H1 (cell line): ENCODE measurements at regions not wholly inside any gene's neighbourhood (a gene's known extent, or its start where the extent isn't known, plus 50 kb on each side); places are given as distances from the start of the nearest gene placed in this dataset.

Experiments
- CTCF ChIA-PET: fragments of 300-600 bp; sonication (Branson Sonifier 250); formaldehyde crosslinking; loops from one replicate; lab custom pipeline; 2021; ENCODE audit not compliant: partially characterized antibody; lab: Charles Lee
- POLR2A ChIA-PET: fragments of 300-600 bp; sonication (Branson Sonifier 250); formaldehyde crosslinking; loops from one replicate; lab custom pipeline; 2021; ENCODE audit warnings: inconsistent platforms; ENCODE audit not compliant: partially characterized antibody; lab: Charles Lee
- DNase-seq, 2 experiments: peaks; one replicate each; pipeline versions ENCODE4 v3.0.0 to v3.0.0-alpha.2; 2010 to 2022; ENCODE audit warnings: low spot score in 2 of 2, low read depth in 1 of 2, mixed read lengths in 1 of 2
- FAIRE-seq: peaks from 2 replicates; lab custom pipeline; 2011; peaks lifted over from hg19 to GRCh38; lab: Jason Lieb, UNC
- H2AFZ ChIP-seq: 2 replicates; pipeline ENCODE4 v1.8.1; 2012; ENCODE audit warnings: low read length, inconsistent platforms
- H2AK5ac ChIP-seq: 2 replicates; pipeline ENCODE4 v1.6.1; 2013; ENCODE audit warnings: low read depth, low read length
- H2BK120ac ChIP-seq: replicated peaks from 2 replicates; pipeline ENCODE3; 2013; ENCODE audit warnings: low read depth, low read length, inconsistent platforms
- H2BK12ac ChIP-seq: 2 replicates; pipeline ENCODE4 v1.6.1; 2013; ENCODE audit warnings: low read depth, low read length
- H2BK15ac ChIP-seq: 2 replicates; pipeline ENCODE4 v1.6.1; 2013; ENCODE audit warnings: low read length
- H2BK20ac ChIP-seq: 2 replicates; pipeline ENCODE4 v1.6.1; 2013; ENCODE audit warnings: low read length
- H2BK5ac ChIP-seq: 2 replicates; pipeline ENCODE4 v1.6.1; 2013; ENCODE audit warnings: low read depth, low read length
- H3K14ac ChIP-seq: 2 replicates; pipeline ENCODE4 v1.6.1; 2013; ENCODE audit warnings: inconsistent platforms; ENCODE audit not compliant: insufficient read length
- H3K18ac ChIP-seq: 2 replicates; pipeline ENCODE4 v1.6.1; 2013; ENCODE audit warnings: low read length; ENCODE audit errors: extremely low read depth
- H3K23ac ChIP-seq: 2 replicates; pipeline ENCODE4 v1.6.1; 2013; ENCODE audit warnings: inconsistent platforms; ENCODE audit not compliant: insufficient read length
- H3K23me2 ChIP-seq: 2 replicates; pipeline ENCODE4 v1.6.1; 2013; ENCODE audit warnings: low read depth, low read length
- H3K27ac ChIP-seq: 2 replicates; pipeline ENCODE4 v1.6.1; 2011; ENCODE audit warnings: low read depth, low read length, inconsistent platforms
- H3K27me3 ChIP-seq, 4 experiments: replicated peaks in 1 of 4; 1 replicate in 1 of 4; 2 replicates in 3 of 4; pipeline versions ENCODE4 v1.6.1 to v1.8.1; 2011 to 2013; ENCODE audit warnings: low read length in 3 of 4, mild to moderate bottlenecking in 3 of 4, inconsistent platforms in 2 of 4, mixed read lengths in 2 of 4, moderate library complexity in 1 of 4; ENCODE audit not compliant: control insufficient read depth in 3 of 4, insufficient read depth in 3 of 4; ENCODE audit errors: extremely low read depth in 1 of 4
- H3K36me3 ChIP-seq, 4 experiments: 2 replicates each; pipeline versions ENCODE4 v1.6.1 to v1.8.1; 2011 to 2013; ENCODE audit warnings: mild to moderate bottlenecking in 4 of 4, low read length in 3 of 4, moderate library complexity in 2 of 4, control low read depth in 1 of 4, inconsistent platforms in 1 of 4; ENCODE audit not compliant: insufficient read depth in 4 of 4, control insufficient read depth in 2 of 4
- H3K4ac ChIP-seq: replicated peaks from 2 replicates; pipeline ENCODE3; 2013; ENCODE audit warnings: low read length, low read depth, mixed read lengths, inconsistent platforms; ENCODE audit not compliant: insufficient read length
- H3K4me1 ChIP-seq, 4 experiments: replicated peaks in 1 of 4; 1 replicate in 1 of 4; 2 replicates in 3 of 4; pipeline versions ENCODE4 v1.6.1 to v1.8.1; 2011 to 2013; ENCODE audit warnings: low read length in 3 of 4, inconsistent platforms in 2 of 4, mixed read lengths in 1 of 4; ENCODE audit not compliant: insufficient read depth in 4 of 4, control insufficient read depth in 3 of 4
- H3K4me2 ChIP-seq, 2 experiments: 2 replicates each; pipeline versions ENCODE4 v1.6.1 to v1.8.1; 2011 to 2013; ENCODE audit warnings: low read depth in 2 of 2, low read length in 2 of 2, control low read depth in 1 of 2, inconsistent platforms in 1 of 2, mild to moderate bottlenecking in 1 of 2; ENCODE audit not compliant: insufficient read depth in 1 of 2
- H3K4me3 ChIP-seq, 4 experiments: fragments of 200-600, 300-600 bp in 1 of 4; sonication (generic), shearing (Covaris generic), sonication (Bioruptor Twin) in 1 of 4; 2 replicates each; pipeline versions ENCODE4 v1.5.1 to v1.8.1; 2011 to 2016; ENCODE audit warnings: low read length in 4 of 4, low read depth in 3 of 4, control low read depth in 2 of 4, inconsistent platforms in 2 of 4, mild to moderate bottlenecking in 2 of 4, mixed read lengths in 1 of 4, moderate library complexity in 1 of 4; ENCODE audit not compliant: insufficient read depth in 2 of 4; ENCODE audit errors: extremely low read depth in 1 of 4
- H3K56ac ChIP-seq: replicated peaks from 2 replicates; pipeline ENCODE3; 2013; ENCODE audit warnings: low read depth, mild to moderate bottlenecking, mixed read lengths, low read length, inconsistent platforms; ENCODE audit not compliant: insufficient read length
- H3K79me1 ChIP-seq: 2 replicates; pipeline ENCODE4 v1.6.1; 2013; ENCODE audit warnings: low read depth, low read length, control low read depth
- H3K79me2 ChIP-seq, 2 experiments: 2 replicates each; pipeline versions ENCODE4 v1.6.1 to v1.8.1; 2012 to 2013; ENCODE audit warnings: low read length in 2 of 2, mild to moderate bottlenecking in 2 of 2, inconsistent platforms in 1 of 2; ENCODE audit not compliant: insufficient read depth in 2 of 2, control insufficient read depth in 1 of 2
- H3K9ac ChIP-seq, 4 experiments: replicated peaks in 1 of 4; 1 replicate in 1 of 4; 2 replicates in 3 of 4; pipeline versions ENCODE4 v1.6.1 to v1.8.1; 2011 to 2013; ENCODE audit warnings: low read depth in 3 of 4, low read length in 3 of 4, control low read depth in 2 of 4, mild to moderate bottlenecking in 2 of 4, moderate library complexity in 2 of 4, inconsistent platforms in 1 of 4; ENCODE audit errors: extremely low read depth in 1 of 4
- H3K9me3 ChIP-seq, 2 experiments: 2 replicates each; pipeline versions ENCODE4 v1.6.1 to v1.8.1; 2012 to 2013; ENCODE audit warnings: mild to moderate bottlenecking in 2 of 2, moderate library complexity in 2 of 2, control low read depth in 1 of 2, inconsistent platforms in 1 of 2, low read depth in 1 of 2, low read length in 1 of 2, mixed read lengths in 1 of 2; ENCODE audit not compliant: insufficient read depth in 2 of 2
- H4K20me1 ChIP-seq, 2 experiments: replicated peaks in 1 of 2; 2 replicates each; pipeline versions ENCODE3 to v1.8.1; 2011 to 2013; ENCODE audit warnings: inconsistent platforms in 2 of 2, low read length in 2 of 2, mild to moderate bottlenecking in 1 of 2; ENCODE audit not compliant: insufficient read depth in 2 of 2, control insufficient read depth in 1 of 2
- H4K5ac ChIP-seq: 2 replicates; pipeline ENCODE4 v1.6.1; 2013; ENCODE audit warnings: low read length, low read depth, mixed read lengths, inconsistent platforms; ENCODE audit not compliant: insufficient read length
- H4K8ac ChIP-seq: 2 replicates; pipeline ENCODE4 v1.8.0; 2013; ENCODE audit warnings: mild to moderate bottlenecking, moderate library complexity, low read length, inconsistent platforms; ENCODE audit not compliant: insufficient read depth; ENCODE audit errors: extremely low read depth
- H4K91ac ChIP-seq: replicated peaks from 2 replicates; pipeline ENCODE3; 2013; ENCODE audit warnings: low read length, mixed read lengths, inconsistent platforms; ENCODE audit not compliant: insufficient read length
- EGR1 ChIP-seq: IDR thresholded peaks from 2 replicates; pipeline ENCODE4 v1.6.1; 2011; ENCODE audit warnings: low read depth, low read length, borderline replicate concordance
- EZH2 ChIP-seq: fragments of 200-600 bp; sonication (generic); IDR thresholded peaks from 2 replicates; pipeline ENCODE4 v1.7.1; 2012; ENCODE audit warnings: low read depth, mild to moderate bottlenecking, moderate library complexity, low read length, inconsistent platforms; ENCODE audit not compliant: severe bottlenecking
- POLR2AphosphoS5 ChIP-seq: IDR thresholded peaks from 2 replicates; pipeline ENCODE4 v1.6.1; 2011; ENCODE audit warnings: low read depth, low read length
- SIX5 ChIP-seq: IDR thresholded peaks from 2 replicates; pipeline ENCODE4 v1.6.1; 2011; ENCODE audit warnings: mild to moderate bottlenecking, low read depth, low read length
- TEAD4 ChIP-seq: IDR thresholded peaks from 2 replicates; pipeline ENCODE4 v1.6.1; 2012; ENCODE audit warnings: low read depth, low read length, inconsistent platforms, mixed read lengths
- WGBS, 2 experiments: shearing (Covaris generic) in 1 of 2; methylation state at CpG; one replicate each; pipeline versions ENCODE4 v1.1.6 to v1.1.7; 2013 to 2015; ENCODE audit warnings: low lambda C conversion rate in 2 of 2, mixed read lengths in 2 of 2, inconsistent platforms in 1 of 2, low coverage in 1 of 2, missing lambda C conversion rate in 1 of 2; ENCODE audit not compliant: insufficient replicate concordance in 2 of 2, insufficient coverage in 1 of 2, insufficient read length in 1 of 2; ENCODE audit errors: extremely low coverage in 1 of 2, missing lambda C conversion rate in 1 of 2; 5-methylcytosine and 5-hydroxymethylcytosine counted together

DNA sequence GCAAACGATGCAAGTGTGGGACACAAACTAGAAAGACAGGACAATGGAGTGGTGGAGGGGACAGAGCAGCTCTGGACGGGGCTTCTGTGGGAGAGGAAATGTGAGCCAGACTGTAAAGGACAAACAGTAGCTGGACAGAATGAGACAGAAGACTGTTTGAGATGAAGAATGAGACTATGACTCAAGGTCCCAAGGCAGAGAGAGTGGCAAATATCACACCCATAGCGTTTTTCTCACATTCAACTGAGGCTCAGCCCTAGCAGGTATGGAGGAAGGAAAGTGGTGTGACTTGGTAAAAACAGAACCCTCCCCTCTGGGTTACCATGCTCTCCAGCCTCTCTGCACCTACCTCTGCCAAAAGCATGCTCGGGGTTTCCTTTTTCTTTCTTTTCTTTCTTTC, 96.5 kb downstream of the RPL27A start:
- Histone ChIP-seq H4K5ac (no peak overlapping the region), H3K27me3 (no peaks in the 10 kb centered on the region), H3K36me3 (no peaks in the 10 kb centered on the region), H3K4me1 (no peaks in the 10 kb centered on the region), H3K18ac (no peak overlapping the region), H2AFZ (no peak overlapping the region), H2BK20ac (no peak overlapping the region), H3K9ac (no peak overlapping the region), H3K4me2 (no peak overlapping the region), H3K23me2 (no peaks in the 10 kb centered on the region), H4K20me1 (no peaks in the 10 kb centered on the region), H2BK12ac (no peak overlapping the region), H3K79me2 (no peaks in the 10 kb centered on the region), H4K8ac (no peak overlapping the region), H2BK15ac (no peak overlapping the region), H3K79me1 (no peaks in the 10 kb centered on the region), H4K91ac (no peak overlapping the region), H3K14ac (no peak overlapping the region), H3K56ac (no peak overlapping the region), H3K4ac (no peak overlapping the region), H2BK120ac (no peak overlapping the region), H2AK5ac (no peak overlapping the region), H3K9me3 (no peaks in the 10 kb centered on the region), H2BK5ac (no peak overlapping the region), H3K27ac (no peak overlapping the region), H3K23ac (no peak overlapping the region), H3K4me3 (no peak overlapping the region)
- DNase-seq (no peak), FAIRE-seq (no peak)
- CTCF ChIA-PET: interaction anchor here (1.2 to 2.4 kb wide), 4 partner anchors 8 to 316 kb away, joined by 3 to 11 read pairs (median 4); a partner anchor contains a TSS
- WGBS, 2 experiments: 59% methylated on average over 3 of the region's 4 CpGs; no CpG with 5 or more reads in 1 of the 2 experiments
- POLR2A ChIA-PET: interaction anchor here (1.2 to 1.6 kb wide), 2 partner anchors 7 to 131 kb away, joined by 3 to 5 read pairs; partner anchors contain the start of gene AKIP1
- TF ChIP-seq POLR2AphosphoS5 (no peak), TEAD4 (no peak), EZH2 (no peak), EGR1 (no peak), SIX5 (no peak)
